22Rv1 (cell line): ENCODE measurements at regions not wholly inside any gene's neighbourhood (a gene's known extent, or its start where the extent isn't known, plus 50 kb on each side); places are given as distances from the start of the nearest gene placed in this dataset.

Experiments
- H3K27ac ChIP-seq: fragments of 450-650 bp; 2 replicates; pipeline ENCODE4 v1.5.1; 2017
- ZFX ChIP-seq: fragments of 450-650 bp; IDR thresholded peaks from 2 replicates; pipeline ENCODE4 v1.6.1; 2017; ENCODE audit warnings: antibody characterized with exemption, borderline replicate concordance
- TF ChIP-seq, protein P1 (sequence below): fragments of 450-650 bp; IDR thresholded peaks from 2 replicates; pipeline ENCODE4 v1.5.1; 2017; ENCODE audit warnings: mild to moderate bottlenecking

DNA sequence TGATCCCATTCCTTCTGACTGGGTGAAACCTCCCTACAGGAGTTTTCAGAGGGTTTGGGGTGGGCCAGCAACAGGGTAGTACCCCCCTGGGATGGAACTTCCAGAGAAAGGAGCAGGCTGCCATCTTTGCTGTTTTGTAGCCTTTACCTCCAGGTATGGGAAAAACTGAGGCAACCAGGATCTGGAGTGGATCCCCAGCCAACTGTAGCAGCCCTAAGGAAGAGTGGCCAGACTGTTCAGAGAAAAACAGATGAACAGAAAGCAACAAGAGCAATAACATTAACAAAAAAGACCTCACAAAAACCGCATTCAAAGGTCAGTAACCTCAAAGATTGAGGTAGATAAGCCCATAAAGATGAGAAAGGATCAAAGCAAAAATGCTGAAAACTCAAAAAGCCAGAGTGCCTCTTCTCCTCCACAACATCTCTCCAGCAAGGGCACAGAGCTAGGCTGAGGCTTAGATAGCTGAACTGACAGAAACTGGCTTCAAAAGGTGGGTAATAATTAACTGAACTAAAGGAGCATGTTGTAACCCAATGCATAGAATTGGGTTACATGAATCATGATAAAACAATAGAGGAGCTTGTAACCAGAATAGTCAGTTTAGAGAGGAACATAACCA, 1288.6 kb upstream of the CNTN5 start:
- H3K27ac ChIP-seq, result no peak overlapping the region

DNA sequence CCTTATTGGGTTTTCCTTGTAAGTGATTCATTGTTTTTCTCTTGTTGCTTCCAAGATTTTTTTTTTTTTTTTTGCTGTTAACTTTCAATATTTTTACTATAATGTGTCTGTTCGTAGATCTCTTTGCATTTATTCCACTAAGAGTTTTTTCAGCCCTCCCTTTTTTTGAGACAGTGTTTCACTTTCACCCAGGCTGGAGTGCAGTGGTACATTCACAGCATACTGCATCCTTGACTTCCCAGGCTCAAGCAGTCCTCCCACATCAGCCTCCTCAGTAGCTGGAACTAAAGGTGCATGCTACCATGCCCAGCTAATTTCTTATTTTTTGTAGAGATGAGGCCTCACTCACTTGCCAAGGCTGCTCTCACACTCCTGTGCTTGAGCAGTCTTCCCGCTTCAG, 1282.0 kb upstream of the CNTN5 start:
- TF ChIP-seq, protein P1, sequence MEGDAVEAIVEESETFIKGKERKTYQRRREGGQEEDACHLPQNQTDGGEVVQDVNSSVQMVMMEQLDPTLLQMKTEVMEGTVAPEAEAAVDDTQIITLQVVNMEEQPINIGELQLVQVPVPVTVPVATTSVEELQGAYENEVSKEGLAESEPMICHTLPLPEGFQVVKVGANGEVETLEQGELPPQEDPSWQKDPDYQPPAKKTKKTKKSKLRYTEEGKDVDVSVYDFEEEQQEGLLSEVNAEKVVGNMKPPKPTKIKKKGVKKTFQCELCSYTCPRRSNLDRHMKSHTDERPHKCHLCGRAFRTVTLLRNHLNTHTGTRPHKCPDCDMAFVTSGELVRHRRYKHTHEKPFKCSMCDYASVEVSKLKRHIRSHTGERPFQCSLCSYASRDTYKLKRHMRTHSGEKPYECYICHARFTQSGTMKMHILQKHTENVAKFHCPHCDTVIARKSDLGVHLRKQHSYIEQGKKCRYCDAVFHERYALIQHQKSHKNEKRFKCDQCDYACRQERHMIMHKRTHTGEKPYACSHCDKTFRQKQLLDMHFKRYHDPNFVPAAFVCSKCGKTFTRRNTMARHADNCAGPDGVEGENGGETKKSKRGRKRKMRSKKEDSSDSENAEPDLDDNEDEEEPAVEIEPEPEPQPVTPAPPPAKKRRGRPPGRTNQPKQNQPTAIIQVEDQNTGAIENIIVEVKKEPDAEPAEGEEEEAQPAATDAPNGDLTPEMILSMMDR, result no peak
- no peak for TF ChIP-seq ZFX
- H3K27ac ChIP-seq, result no peak overlapping the region

More for the DNA sequence above, 1288.6 kb upstream of the CNTN5 start:
- TF ChIP-seq, protein P1, result no peak
- no peak for TF ChIP-seq ZFX

DNA sequence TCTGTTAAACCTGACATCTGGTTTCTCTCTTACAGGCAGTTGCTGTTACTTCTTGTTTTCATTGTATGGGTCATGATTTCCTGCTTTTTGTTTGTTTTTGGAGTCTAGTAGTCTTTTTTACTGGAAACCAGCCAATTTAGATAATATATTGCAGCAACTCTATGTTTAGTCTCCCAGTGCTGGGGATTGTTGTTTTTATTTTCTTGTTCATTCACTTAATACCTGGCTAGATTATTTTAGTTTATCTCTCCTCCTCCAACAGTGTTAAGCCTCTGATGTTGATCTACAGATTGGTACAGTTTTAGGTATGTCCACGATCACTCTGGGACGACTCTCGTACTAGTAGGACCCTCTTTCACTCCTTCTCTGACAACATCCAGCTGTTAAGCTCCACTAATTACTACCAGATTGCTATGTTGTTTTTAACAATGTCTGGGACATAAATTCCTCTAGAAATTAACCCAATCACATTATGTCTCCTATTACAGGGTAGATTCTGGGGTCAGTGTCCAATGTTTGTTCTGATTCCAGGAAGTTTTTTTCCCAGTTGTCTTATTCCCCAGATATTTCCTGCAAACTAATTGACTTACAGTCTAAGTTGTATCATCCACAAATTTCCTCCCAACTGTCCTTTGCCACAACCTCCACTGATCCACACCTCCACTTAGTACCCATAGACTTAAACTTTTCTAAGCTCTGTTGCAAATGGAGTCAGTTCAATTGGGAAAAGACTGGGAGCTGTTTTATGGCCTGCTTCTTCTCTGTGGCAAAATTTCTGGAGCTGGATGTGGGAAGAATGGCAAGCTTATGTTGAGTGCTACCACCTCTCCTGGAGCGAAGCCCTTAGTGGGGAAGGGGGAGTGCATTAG, 1280.6 kb upstream of the CNTN5 start:
- H3K27ac ChIP-seq, result no peak overlapping the region
- TF ChIP-seq, protein P1, result no peak
- TF ChIP-seq ZFX, result no peak

DNA sequence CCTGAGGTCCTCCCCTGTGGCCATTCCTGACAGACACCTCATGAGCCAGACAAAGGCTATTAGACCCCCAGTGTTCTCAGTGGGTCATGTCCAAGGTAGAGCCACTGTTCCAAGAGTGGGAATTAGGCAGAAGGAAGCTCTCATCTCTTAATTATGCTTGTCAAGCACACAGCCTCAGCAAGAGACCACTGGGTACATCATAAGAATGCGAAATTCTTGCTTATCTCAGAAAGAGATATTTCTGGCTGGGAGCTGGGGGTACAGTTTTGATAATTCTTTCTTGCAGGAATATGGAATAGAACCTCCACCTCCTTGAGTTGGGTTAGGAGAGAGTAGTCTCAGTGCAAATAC, 1280.0 kb upstream of the CNTN5 start:
- no peak for TF ChIP-seq ZFX
- TF ChIP-seq, protein P1, result no peak
- no peak overlapping the region for H3K27ac ChIP-seq

DNA sequence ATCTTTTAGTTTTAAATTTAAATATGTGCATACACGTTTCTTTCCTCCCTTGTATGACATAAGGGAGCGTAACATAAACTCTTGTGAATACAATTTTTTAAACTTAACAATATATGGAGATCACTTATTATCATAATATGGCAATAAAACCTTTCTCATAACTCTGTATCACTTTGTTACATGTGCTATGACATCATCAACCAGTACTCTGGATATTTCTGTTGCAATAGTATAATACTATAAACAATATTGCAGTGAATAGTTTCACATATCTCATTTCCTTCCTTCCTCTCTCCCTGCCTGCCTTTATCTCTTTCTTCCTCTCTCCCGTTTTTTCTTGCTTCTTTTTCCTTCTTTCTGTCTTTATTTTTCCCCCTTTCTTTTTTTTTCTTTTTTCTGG, 1278.0 kb upstream of the CNTN5 start:
- TF ChIP-seq, protein P1, result no peak
- TF ChIP-seq ZFX, result no peak
- peak overlapping the region; percentile 11; the same call in 1 of the 2 replicates for H3K27ac ChIP-seq

DNA sequence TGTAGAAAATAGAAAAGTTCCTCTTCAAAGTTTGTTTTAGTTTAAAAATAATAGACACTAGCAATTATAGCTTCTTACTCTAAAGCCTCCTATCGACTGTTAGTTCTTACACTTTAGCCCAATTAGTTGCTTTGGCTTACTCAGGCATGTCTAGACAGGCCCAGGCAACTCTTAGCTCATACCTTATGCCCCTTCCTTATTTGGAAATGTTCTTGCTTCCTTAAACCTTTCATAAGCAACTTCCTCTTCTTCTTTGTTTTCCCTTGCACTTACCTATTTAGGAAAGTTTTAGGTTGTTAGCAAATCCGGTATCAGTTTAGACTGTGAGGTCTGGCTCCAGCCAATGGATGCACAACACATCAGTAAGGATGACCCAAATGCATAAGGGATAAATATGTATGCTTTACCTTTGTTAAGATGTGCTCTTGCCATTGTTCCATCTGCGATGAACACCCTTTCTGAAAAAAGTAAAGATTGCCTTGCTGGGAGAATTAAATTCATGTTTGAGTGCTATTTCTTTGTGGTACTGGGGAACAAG, 1277.5 kb upstream of the CNTN5 start:
- H3K27ac ChIP-seq, result peak overlapping the region; percentile 11; the same call in 1 of the 2 replicates
- TF ChIP-seq ZFX, result no peak
- TF ChIP-seq, protein P1, result no peak

DNA sequence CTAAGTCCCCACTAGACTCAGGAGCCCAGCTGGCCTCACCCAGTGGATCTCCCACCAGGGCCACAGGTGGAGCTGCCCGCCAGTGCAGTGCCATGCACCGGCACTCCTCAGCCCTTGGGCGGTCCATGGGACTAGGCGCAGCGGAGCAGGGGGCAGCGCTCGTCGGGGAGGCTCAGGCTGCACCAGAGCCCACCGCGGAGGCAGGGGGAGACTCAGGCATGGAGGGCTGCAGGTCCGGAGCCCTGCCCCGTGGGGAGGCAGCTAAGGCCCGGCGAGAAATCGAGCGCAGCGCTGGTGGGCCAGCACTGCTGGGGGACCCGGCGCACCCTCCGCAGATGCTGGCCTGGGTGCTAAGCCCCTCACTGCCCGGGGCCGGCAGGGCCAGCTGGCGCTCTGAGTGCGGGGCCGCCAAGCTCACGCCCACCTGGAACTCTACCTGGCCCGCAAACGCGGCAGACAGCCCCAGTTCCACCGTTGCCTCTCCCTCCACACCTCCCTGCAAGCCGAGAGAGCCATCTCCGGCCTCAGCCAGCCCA, 1275.2 kb upstream of the CNTN5 start:
- no peak overlapping the region for H3K27ac ChIP-seq
- TF ChIP-seq ZFX, result no peak
- TF ChIP-seq, protein P1, result no peak
